ENCODE measurements at regions not wholly inside any gene's neighbourhood (a gene's known extent, or its start where the extent isn't known, plus 50 kb on each side); places are given as distances from the start of the nearest gene placed in this dataset.
A peak's percentile ranks its signal among the peaks of the same experiment; 100 is the strongest.
"Not testable (repeated sequence)": the region's sequence is repeated elsewhere in the genome, so short reads cannot be mapped to it uniquely, and the experiment has no call there.

DNA sequence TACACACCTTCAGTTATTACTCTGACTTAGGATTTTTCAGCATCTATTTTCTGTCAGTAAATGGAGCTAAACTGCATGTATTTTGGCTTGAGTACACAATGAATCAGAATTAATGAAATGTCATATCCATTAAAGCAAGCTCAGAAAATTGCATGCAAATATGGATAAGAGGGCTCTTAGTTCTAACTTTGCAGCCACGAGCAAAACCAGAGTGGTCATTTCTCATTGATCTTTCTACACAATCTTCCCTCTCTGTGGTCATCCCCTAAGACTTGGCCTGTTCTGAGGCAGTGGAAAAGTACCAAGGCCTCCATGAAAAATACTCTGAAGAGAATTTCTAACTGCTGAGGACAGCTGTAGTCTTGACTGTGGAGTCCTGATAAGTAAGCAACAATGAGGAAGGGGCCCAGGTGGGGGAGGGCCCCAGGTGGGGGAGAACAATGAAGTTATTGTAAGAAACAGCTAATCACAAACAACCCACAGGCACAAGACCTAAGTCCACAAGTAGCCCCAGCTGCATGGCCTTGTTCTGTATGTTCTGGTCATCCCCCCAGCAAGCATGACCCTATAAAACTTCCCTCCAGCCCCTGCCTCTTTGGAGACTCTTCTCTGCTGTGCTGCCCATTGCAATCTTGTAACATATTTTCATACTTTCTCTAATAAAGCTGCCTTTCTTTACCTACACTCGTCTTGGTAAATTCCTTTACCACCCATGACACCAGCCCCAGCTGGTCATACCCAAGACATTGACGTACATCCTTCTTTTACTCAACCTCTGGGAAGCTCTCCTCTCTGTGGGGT, 230.3 kb downstream of the TDRD15 start:
- no peak for DNase-seq

DNA sequence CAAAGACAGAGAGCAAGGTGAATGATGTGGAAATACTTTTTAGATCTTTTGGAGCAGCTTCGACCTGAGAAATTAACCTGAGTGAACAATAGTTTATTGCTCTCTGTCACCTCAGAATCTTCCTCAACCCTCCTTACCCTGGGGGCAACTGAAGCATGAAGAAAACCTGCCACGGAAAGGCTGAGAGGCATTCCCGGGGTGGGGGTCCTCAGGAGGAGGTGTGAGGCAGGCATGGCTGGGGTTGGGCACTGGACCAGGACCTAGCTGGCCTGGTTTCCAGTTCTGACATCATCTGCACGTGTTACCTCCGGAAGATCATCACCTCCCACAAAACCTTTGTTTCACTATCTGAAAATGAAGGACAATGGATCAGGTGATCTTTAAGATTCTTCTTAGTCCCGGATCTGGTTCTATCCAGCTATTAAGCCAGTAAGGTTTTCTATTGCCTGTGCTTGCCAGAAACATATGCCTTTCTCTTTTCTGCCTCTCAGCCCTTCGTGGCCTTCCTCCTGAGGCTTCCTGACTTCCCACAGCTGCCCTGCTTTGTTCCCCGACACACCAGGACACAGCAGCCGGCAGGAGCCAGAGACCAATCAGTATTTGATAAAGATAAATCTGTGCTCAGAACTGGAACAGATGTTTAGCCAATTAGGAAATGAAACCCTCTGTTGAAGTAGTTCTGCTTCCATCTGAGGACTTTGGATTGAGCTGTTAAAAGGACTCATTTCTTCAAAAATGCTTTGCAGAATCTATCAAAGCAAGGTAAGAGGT, 232.5 kb downstream of the TDRD15 start:
- no peak for DNase-seq

DNA sequence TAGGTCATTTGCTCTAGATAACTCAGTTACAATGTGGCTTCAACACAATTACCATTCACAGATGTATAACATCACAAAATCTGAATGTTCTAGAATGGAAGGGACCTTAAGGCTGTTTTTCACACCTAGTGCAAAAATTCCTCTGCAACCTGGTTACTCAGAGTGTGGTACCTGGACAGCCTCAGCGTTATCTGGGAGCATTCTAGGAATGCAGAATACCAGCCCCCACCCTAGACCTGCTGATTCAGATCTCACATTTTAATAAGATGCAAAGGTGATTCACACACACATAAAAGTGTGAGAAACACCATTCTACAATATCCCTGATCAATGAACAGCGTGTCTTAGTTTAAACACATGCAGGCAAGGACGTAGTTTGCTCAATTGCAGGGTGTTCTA, 233.1 kb downstream of the TDRD15 start:
- no peak for DNase-seq

DNA sequence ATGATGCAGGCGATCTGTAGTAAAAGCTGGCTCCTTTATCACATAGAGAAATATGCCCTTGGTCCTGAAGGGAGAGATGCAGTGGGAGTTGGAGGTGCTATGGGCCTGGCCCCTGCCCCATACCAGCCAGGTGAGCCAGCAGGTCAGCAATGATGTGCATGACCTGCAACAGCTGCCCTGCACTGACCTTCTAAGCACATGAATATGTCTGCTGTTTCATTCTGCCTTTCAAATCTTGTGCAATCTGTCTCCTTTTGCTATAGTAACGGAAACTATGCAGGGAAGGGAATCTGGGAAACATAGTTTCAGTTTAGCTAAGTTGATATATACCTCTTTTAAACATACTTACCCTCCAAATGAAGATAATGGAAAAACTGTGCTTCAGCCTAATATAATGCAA, 235.2 kb downstream of the TDRD15 start:
- no peak for DNase-seq

DNA sequence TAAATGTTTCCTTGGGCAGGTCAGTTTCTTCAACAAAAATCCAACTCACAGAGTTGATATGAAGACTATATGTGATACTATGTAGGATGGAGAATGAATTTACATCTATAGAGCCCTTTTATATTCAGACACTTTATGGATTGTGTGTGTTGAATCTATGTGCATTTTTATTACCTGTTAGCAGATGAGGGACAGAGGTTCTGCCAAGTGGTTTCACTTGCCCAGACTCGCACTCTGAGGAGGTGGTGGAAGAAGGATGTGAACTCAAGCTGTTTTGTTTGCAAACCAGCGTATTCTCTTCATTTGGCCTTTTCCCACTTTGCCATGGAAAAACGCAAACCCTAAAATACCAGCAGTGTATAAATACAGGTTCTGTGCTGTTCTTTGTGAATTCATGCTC, 237.6 kb downstream of the TDRD15 start:
- DNase-seq, result no peak

DNA sequence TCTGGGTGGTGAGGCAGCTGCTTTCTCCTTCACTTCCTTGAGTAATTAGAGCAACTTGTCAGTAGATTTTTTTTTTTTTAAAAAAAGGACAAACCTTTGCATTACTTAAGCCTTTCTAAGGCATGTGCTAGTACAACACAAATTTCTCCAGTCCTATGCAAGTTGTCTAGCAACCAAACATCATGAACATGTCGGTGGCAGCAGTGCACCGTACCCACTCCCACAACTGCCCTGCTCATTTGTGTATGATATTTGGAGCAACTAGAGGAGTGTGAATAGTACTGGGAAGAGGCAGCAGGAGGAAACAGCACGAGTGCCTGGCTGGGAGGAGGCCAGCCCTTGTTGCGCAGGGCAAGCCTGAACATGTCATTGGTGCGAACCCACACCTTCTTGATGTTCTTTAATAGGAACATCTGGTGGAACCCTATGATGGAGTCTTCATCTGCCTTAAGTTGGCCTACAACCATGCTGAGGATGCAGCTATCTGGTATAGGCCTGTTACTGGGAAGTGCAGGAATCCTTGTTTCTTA, 238.3 kb downstream of the TDRD15 start:
- no peak for DNase-seq

- no peak for DNase-seq
Observed at GRCh38 chr2:21363364-21363763, 239.6 kb downstream of the TDRD15 start.

- no peak for DNase-seq
Observed at GRCh38 chr2:21367421-21367820, 243.7 kb downstream of the TDRD15 start.

DNA sequence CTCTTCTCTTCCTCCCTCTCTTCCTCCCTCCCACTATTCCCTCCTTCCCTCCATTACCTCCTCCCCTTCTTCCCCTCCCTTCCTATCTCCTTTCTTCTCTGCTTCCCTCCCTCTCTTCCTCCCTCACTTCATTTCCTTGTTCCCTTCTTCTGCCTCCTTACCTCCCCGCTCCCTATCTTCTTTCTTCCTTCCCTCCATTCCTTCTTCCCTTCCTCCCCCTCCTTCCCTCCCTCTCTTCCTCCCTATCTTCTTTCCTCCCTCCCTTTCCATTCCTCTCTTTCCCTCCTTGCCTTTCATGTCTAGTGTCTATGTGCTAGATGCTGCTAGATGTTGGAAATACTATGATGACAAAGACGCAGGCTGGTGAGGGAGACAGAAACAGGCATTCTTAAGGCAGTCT, 246.0 kb downstream of the TDRD15 start:
- DNase-seq, result no peak

DNA sequence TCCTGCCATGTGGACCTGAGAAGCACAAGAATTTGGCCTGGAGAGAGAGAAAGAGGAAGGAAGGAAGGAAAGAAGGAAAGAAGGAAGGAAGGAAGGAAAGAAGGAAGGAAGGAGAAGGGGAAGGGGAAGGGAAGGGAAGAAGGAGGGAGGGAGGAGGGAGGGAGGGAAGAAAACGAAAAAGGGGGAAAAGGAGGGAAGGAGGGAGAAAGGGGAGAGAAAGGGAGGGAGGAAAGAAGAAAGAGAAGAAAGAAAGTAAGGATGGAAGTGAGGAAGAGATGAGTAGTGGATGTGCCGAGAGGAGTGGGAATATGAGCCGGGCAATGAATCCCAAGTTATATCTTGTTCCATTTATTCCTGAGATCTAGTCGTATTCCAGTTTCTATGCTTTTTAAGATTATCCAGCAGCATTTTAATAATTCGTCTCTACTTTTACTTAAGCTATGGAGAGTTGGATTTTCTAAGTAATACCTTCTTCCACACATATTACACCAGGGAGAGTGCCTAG, 247.8 kb downstream of the TDRD15 start:
- DNase-seq, result no peak

- no peak for DNase-seq
Observed at GRCh38 chr2:21372654-21373053, 248.9 kb downstream of the TDRD15 start.

DNA sequence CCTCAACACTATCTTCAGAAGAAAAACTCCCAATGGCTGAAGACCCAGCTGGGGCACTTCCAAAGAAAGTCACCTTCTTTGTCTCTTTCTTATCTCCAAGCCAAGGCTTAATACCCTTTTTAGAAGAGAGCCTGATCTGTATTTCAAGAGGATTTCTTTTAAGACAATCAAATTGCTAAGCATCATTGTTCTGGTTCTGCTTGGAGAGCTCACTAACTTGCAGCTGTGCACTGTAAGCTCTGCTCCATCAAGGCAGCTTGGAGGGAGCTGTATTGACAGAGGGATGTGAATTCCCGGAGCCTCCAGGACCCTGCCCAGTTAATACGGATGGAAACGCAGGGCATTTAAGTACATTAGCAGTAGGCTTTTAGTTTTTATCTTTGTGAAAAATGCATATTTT, 253.1 kb downstream of the TDRD15 start:
- DNase-seq, result no peak

- no peak for DNase-seq
Observed at GRCh38 chr2:21379140-21379539, 255.4 kb downstream of the TDRD15 start.

GRCh38 chr2:21379668-21380067, 255.9 kb downstream of the TDRD15 start:
- DNase-seq, result not testable (repeated sequence)

DNA sequence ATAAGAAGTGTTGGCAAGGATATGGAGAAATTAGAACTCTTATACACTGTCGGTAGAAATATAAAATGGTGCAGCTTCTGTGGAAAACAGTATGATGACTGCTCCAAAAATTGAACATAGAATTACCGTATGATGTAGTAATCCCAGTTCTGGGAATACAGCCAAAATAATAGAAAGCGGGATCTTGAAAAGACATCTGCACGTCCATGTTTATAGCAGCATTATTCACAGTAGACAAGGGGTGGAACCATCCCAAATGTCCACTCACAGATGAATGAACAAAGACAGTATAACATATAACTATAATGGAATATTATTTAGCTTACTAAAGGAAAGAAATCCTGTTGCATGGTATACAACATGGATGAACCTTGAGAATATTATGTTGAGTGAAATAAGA, 257.7 kb downstream of the TDRD15 start:
- peak; percentile 35 for DNase-seq

DNA sequence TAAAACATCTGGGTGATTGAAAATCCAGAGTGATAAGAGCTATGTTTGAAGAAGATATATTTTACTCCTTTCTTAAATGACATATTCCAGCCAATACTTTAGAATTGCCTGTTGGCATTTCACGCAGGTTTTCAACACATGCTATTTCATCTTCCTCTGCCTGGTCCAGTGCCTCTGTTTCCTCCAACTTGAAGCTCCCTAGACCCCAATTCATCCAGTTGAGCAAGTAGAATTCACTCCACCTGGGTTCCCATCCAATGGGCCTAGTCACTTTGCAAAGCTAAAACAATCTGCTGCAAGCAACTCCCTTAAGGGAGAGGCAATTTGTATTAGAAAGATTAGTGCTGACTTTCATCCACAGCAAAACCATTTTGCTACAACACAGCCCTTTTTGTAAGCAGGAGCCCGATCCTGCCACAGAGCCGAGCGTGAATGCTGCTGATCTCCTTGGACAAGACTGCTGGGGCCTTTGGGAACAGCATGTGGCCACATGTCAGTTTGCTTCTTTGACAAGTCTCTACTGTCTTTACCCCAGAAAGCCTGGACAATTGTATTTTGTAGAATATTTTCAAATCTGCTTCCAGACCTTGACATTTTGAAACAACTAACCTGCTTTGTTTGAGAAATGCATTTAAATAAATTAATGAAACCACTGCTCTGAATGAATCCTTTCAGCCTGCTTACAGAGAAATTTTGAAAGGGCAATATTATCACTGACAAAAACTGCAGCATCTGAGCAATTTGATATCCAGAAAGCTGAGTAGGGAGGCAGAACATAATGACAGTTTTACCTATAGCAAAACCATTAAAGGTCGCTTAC, 259.1 kb downstream of the TDRD15 start:
- no peak for DNase-seq

DNA sequence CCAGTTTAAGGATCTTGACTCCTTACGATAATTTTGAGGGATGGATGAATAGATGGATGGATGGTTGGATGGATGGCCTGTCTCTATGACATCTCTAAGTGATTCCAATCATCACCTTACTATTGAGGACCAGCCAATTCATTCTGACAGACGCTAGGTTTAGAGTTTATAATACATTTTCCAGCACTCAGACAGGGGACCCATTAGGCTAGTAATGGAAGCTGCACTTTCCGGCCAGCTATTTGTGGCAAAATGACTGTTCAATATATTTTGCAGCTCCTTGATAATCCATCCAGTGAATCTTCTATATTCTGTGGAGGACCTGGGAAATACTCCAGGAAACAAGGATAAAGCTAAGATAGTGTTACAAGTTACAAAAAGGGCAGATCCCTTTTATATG, 262.9 kb downstream of the TDRD15 start:
- no peak for DNase-seq

GRCh38 chr2:21392649-21393048, 268.9 kb downstream of the TDRD15 start:
- DNase-seq, result no peak

- DNase-seq, result no peak
Observed at GRCh38 chr2:21393173-21393572, 269.4 kb downstream of the TDRD15 start.

DNA sequence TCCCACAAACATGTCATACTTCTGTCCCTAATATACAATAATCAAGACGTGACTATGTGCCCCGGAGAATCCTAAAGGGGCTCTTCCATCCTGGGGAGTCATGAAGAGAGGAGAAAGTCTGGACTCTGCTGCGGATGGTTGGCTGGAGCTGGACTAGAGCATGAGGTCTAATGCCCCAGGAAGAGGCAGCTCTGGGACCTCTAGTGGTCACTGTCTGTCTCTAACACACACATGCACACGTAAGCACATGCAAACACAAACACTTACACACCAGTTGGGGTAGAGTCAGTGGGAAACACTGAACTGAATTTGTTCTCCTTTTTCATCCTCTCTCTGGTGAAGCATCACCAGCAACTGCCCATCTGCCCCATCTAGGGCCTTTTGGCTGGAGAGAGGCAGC, 271.6 kb downstream of the TDRD15 start:
- no peak for DNase-seq

- DNase-seq, result no peak
Observed at GRCh38 chr2:21396252-21396651, 272.5 kb downstream of the TDRD15 start.

DNA sequence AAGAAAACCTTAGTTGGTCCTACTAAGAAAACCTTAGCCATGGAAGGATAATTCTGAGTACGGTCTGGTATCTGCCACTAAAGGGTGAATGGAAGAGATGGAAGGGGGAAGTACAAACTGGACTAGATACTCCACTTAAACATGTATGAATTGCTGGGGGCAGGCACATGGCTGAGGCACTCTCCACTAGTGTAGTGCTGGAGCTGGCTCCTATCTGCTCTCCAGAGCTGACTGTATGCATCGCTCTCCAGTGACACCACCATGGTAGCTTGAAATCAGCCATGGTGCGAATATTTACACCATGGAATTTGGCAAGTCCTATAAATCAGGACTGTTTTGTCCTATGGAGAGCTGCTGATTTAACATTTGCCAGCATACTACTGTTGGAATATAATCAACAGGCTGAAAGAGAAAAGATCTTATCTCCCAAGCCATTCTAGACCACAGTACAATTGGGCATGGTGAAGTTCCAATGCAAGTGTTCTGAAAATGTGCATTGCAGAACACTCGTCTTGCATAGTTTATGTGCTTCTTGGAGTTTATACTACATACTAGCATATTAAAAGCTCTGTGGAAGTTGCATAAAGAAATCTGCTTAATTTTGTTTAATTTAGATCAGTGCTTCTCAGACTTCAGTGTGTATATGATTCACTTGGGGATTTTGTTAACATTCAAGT, 277.4 kb downstream of the TDRD15 start:
- DNase-seq, result no peak
